Neural crest cell (in vitro differentiated cells): ENCODE measurements at regions not wholly inside any gene's neighbourhood (a gene's known extent, or its start where the extent isn't known, plus 50 kb on each side); places are given as distances from the start of the nearest gene placed in this dataset.

ENCODE experiments used
- DNase-seq: peaks from one replicate; pipeline ENCODE4 v3.0.0; 2021; ENCODE audit warnings: low read depth, mixed read lengths, low spot score
- H3K27ac Mint-ChIP-seq: one replicate; pipeline ENCODE4 v1.8.0; 2021; ENCODE audit warnings: mild to moderate bottlenecking, mixed read lengths; ENCODE audit not compliant: unreplicated experiment
- H3K27me3 Mint-ChIP-seq: 2 replicates; pipeline ENCODE4 v1.8.0; 2021; ENCODE audit warnings: low read depth, mild to moderate bottlenecking, mixed read lengths
- H3K36me3 Mint-ChIP-seq: 2 replicates; pipeline ENCODE4 v1.8.0; 2021; ENCODE audit warnings: low read depth, mild to moderate bottlenecking, mixed read lengths
- H3K4me1 Mint-ChIP-seq: 2 replicates; pipeline ENCODE4 v1.8.0; 2021; ENCODE audit warnings: mixed read lengths
- H3K4me3 Mint-ChIP-seq: one replicate; pipeline ENCODE4 v1.8.0; 2021; ENCODE audit warnings: mild to moderate bottlenecking, mixed read lengths
- H3K9me3 Mint-ChIP-seq: 2 replicates; pipeline ENCODE4 v1.8.0; 2021; ENCODE audit warnings: mixed read lengths
- TF ChIP-seq, protein P1 (sequence below): fragments of 200-600 bp; sonication (generic); conservative IDR thresholded peaks from 2 replicates; pipeline ENCODE4 v1.5.0; 2021; ENCODE audit warnings: antibody characterized with exemption, mild to moderate bottlenecking

DNA sequence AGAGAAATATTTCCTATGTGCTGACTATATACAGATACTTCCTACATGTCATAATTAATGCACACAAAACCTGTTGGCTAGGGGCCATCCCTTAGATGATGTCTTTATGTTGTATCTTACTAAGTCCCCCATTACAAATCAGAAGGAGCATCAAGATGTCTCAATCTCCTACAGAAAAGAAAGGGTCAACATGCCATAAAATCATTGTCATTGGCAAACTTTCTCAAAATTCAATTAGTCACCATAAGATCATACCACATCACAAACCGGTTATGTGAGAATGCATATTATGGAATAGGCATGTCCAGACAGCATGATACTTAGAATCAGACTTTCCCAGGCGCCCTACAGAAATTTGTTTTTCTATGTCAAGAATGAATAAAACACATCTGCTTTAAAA, 175.2 kb upstream of the TET2 start:
- Mint-ChIP-seq H3K36me3 (no peaks in the 10 kb centered on the region), H3K4me3 (no peak overlapping the region), H3K27ac (no peak overlapping the region), H3K4me1 (peaks cover 5% of the 10 kb centered on the region), H3K9me3 (no peaks in the 10 kb centered on the region), H3K27me3 (peaks cover 3% of the 10 kb centered on the region)
- DNase-seq: no peak
- TF ChIP-seq, protein P1, sequence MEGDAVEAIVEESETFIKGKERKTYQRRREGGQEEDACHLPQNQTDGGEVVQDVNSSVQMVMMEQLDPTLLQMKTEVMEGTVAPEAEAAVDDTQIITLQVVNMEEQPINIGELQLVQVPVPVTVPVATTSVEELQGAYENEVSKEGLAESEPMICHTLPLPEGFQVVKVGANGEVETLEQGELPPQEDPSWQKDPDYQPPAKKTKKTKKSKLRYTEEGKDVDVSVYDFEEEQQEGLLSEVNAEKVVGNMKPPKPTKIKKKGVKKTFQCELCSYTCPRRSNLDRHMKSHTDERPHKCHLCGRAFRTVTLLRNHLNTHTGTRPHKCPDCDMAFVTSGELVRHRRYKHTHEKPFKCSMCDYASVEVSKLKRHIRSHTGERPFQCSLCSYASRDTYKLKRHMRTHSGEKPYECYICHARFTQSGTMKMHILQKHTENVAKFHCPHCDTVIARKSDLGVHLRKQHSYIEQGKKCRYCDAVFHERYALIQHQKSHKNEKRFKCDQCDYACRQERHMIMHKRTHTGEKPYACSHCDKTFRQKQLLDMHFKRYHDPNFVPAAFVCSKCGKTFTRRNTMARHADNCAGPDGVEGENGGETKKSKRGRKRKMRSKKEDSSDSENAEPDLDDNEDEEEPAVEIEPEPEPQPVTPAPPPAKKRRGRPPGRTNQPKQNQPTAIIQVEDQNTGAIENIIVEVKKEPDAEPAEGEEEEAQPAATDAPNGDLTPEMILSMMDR: no peak

DNA sequence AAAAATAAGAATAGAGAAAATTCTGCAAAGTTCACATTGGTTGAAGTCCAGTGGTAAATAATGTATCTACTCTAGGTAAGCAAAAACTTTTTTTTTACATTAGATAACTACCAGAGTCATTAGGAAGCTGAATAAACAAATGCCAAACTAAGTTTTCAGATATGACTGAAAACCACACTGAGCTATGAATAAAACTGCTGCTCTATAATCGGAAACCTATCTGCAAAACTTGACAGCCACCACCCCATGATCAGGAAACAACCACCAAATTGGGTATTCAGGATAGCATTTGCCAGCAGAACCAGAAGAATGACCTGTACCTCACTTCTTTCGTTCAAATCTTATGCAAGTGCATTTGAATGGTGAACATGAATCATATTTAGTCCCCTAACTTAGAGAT, 173.0 kb upstream of the TET2 start:
- DNase-seq: no peak
- TF ChIP-seq, protein P1: no peak
- Mint-ChIP-seq H3K4me1 (peaks cover 5% of the 10 kb centered on the region), H3K27ac (no peak overlapping the region), H3K4me3 (no peak overlapping the region), H3K27me3 (no peaks in the 10 kb centered on the region), H3K9me3 (no peaks in the 10 kb centered on the region), H3K36me3 (no peaks in the 10 kb centered on the region)

DNA sequence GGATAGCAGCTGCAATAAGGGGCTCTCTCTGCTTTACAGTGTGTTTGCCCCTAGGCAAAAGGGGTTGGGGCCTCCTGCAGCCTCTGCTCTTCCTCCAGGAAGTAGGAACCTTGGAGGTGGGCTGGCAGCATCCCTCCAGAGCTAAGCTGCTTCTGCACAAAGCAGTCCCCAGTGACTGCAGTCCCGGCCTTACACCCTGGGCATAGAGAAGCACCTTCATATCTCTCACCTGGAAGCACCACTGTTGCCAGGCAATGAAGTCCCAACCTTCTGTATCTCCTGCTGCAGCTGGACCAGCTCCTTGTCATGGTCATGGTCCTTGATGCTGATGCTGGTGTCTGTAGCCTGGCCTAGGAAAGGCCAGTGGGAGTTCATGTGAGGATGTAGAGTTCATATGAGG, 171.1 kb upstream of the TET2 start:
- DNase-seq: no peak
- TF ChIP-seq, protein P1: no peak
- peaks cover 2% of the 10 kb centered on the region for H3K9me3 Mint-ChIP-seq
- no peaks in the 10 kb centered on the region for H3K36me3 Mint-ChIP-seq
- H3K27me3 Mint-ChIP-seq: no peaks in the 10 kb centered on the region
- no peak overlapping the region for H3K27ac Mint-ChIP-seq
- H3K4me1 Mint-ChIP-seq: no peaks in the 10 kb centered on the region
- H3K4me3 Mint-ChIP-seq: no peak overlapping the region

DNA sequence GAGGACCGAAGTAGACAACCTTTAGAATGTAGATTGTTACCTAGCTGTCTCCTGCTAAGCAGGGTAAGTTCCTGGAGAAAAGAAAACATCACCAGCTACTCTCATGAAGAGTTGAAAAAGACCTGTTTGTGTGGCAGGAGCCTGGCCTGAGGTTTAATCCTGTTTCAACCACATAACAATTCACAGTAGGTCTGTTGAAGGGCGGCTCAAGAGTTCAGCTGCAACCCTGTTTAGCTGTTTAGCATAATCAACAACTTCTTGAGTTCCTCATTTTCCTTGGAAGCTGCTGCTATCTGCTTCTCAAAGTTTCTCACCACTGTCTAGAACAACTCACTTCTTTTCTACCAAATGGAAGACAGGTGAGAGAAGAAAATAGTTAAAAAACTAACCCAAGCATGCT, 170.4 kb upstream of the TET2 start:
- Mint-ChIP-seq H3K36me3 (no peaks in the 10 kb centered on the region), H3K27me3 (no peaks in the 10 kb centered on the region), H3K9me3 (peaks cover 2% of the 10 kb centered on the region), H3K4me3 (no peak overlapping the region), H3K4me1 (no peaks in the 10 kb centered on the region), H3K27ac (no peak overlapping the region)
- TF ChIP-seq, protein P1: no peak
- DNase-seq: no peak

DNA sequence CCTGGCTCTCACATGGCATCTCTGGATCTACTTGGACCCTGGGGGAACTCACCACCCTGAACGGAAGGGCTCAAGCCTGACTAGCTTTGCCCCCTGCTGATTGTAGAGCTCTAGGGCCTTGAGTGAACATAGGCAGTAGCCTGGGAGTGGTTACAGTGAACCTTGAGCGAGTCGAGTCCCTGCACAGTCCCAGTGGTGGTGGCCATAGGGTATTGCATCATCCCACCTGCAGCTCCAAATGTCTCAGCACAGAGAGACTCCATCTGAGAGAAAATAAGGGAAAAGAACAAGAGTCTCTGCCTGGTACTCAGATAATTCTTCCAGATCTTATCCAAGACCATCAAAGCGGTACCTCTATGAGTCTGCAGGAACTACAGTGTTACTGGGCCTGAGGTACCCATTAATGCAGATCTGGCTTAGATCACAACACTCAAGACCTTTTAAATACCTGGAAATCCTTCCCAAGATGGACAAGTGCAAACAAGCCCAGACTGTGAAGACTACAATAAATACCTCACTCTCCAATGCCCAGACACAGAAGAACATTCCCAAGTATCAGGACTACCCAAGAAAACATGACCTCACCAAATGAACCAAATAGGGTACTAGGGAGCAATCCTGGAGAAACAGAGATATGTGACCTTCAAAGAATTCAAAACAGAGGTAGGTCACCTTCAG, 167.5 kb upstream of the TET2 start:
- Mint-ChIP-seq H3K36me3 (no peaks in the 10 kb centered on the region), H3K4me1 (no peaks in the 10 kb centered on the region), H3K4me3 (no peak overlapping the region), H3K27ac (no peak overlapping the region), H3K27me3 (peaks cover 17% of the 10 kb centered on the region), H3K9me3 (peaks cover 5% of the 10 kb centered on the region)
- TF ChIP-seq, protein P1: no peak
- DNase-seq: no peak
